NCI-H774 (cell line): ENCODE measurements at regions not wholly inside any gene's neighbourhood (a gene's known extent, or its start where the extent isn't known, plus 50 kb on each side); places are given as distances from the start of the nearest gene placed in this dataset.

Experiments used
- DNase-seq: peaks from one replicate; lab custom pipeline; 2025; lab: John Stamatoyannopoulos, UW

DNA sequence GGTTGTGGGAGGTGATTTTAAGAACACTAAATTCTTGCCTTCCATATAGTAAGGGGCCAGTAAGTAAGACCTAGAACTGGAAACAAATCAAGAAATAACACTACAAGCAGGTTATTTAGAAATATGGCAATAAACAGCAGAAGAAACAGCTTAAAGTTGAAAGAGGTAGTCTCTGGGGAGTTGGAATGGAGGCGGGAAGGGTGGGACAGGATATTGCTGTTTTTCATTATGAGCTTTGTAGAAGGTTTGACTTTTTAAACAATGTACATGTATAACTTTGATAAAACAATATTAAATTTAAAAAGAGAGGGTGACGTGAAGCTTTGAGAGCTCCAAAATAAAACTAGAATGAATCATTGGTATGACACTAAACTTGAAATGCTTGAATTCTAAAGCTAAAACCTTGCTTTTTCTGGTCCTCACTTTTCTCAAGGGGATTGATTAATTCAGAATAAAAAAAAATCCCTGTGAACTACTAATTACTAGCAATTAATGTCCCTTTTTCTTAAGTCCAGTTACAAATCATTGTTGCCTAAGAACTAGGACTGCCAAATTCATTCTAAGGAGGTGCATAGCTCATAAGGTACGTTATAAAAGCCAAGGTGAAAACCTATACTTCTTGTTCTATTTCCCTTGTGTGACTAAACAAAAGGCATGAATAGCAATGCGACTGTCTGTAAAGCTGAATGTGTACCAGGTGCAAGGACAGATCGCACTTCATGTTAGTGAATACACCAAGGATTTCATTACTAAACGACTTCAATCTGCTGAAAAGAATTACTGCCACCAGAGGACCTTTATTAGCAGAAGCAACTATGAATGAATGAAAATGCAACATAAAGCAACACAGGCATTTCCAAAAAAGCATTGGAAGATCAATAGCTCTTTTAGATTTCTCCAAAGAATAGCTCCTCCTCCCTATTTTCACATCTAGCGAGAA lies 177.5 kb downstream of the RBM43 start:
- peak; percentile 25 for DNase-seq

DNA sequence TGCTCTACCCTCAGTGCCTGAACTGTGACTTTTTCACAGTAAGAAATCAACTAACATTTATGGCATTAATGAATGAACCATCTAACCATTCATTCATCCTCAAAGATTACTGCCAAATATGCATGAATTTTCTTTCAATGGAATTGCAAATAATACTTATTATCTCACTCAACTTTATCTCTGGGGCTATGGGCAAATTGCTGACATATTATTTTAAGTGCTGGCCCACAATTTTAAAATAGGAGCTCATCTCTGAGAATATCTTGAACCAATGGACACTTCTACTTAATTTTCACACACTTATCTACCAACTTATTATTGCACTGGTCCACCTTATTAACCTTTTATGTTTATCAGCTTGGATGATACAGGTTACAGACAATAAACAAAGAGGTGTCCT lies 182.8 kb downstream of the RBM43 start:
- no peak for DNase-seq

DNA sequence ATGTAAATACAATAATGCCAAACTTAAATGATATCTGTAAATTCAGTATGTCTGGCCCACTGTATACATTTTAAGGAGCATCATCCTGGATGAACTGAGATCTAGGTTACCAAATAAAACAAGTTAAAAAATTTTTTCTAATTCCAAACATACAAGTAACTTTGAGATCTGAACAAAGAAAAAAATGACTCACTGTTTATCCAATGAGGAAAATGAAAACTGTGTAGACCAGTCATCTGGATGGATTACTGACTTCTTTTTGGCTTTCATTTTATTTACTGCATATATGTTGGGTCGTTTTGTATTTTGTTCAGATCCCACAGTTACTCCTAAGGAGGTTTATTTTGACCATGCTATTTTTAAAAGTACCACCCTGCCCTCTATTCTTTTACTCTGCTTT lies 189.8 kb downstream of the RBM43 start:
- DNase-seq: no peak

DNA sequence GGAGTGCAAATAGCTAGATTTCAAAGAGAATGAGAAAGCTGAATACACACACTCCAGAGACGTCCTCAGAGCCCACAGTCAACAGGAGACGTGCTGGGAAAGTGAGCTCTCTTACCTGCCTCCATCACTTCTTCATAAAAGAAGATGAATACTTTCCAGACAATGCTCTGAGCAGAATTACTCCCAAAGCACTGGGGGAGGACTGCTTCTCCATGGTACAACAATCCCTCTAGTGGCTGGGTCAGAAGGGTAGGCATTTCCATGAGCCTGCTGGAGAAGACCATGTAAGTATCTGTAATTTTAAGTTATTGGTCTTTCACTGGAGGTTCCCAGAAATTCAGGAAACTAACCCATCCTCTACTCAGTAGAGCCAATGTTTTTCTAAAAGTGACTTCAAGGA lies 190.3 kb downstream of the RBM43 start:
- no peak for DNase-seq

DNA sequence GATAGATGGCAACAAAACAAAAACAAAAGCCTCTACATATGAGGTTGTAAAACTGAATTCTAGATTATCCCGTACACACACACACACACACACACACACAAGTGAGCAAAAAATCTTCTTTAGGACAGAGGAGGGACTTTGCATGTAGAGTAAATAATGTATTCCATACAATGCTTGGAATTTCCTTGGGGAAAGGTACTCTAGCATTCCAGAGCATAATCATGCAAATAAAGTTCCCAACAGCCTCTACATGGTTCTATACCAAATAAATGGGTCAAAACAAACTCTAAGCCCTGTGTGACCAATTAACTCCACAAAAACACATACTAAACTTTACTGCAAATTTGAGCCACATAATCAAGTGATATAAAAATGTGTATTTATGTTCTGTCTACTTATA lies 191.4 kb downstream of the RBM43 start:
- DNase-seq: no peak

DNA sequence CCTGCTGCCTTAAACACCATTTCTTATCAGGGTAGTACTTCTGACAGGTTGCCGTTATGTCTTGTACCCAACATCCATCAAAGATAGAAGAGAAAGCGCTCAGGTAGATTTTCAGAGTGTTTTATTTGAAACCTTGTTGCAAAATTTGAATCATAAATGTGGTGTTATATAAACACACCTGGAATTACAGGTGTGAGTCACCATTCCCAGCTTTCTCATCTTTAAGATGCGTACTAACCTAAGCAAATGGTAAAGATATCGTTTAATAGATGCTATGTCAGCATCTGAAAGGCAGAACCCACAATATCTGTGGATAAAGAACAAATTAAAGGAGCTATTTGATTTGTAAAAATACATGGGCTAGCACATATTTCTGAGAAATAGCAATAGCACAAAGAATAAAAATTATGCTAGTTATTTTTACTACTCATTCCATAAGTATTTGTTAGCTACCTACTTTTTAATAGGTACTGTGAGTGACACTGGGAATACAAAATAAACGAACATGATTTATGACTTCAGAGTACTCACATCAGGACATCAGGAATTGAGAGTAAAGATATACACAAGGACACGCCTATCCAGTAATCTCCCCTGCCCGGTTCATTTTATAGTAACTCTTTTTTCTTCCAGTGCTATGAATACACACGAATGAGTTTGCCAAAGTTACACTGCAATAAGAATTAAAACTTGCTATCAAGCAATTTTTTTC lies 193.8 kb downstream of the RBM43 start:
- DNase-seq: no peak

DNA sequence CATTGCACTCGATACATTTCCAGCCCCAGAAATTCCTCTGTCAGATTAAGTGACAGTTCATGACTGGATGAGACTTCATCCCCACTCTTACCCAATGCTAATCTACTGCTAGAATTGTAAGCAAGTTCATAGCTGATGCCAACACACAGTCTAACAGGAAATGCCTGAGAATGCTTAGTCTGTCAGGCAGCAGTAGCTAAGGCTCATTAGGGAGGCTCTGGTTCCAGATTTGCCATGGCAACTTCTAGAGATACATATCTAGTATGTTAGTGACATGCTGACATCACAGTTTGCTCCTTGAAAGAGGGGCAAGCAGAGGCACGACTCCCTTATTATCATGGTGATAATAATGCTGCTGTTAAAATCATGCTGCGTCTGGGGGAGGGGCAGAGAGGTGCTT lies 198.4 kb downstream of the RBM43 start:
- DNase-seq: no peak

DNA sequence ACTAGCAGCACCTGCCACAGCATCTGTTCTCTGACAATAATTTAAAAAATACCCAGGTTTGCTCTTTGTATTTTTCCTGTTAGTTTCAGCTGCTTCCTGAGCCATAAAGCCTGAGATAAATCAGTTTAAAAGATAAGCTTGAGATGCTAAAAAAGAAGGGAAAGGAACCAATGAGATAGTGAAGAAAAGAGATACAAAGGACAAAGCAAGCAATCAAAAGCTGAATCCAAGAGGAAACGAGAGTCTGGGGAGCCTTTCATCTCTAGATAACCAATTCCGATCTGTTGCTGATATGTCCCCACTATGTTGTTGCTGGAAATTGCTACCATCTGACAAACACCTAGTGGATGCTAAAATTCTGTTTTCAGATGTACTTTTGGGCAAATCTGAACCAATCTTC lies 201.4 kb downstream of the RBM43 start:
- no peak for DNase-seq

DNA sequence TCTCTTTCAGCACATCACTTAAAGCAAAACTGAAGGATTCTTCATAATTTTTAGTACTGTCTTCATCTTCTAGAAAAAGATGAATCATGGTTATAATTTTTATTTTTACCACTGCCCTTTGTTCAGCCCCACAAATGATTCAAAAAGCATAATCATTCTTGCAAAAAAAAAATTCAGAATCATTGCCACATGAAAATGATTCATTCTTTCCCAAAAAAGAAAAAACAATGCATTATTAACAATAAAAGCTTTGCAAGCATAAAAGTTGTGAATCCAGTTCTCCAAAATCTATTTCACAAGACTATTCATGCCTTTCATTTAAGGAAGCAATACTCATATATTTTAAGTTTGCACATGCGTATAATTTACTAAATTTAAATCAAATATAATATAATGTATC lies 204.8 kb downstream of the RBM43 start:
- no peak for DNase-seq

DNA sequence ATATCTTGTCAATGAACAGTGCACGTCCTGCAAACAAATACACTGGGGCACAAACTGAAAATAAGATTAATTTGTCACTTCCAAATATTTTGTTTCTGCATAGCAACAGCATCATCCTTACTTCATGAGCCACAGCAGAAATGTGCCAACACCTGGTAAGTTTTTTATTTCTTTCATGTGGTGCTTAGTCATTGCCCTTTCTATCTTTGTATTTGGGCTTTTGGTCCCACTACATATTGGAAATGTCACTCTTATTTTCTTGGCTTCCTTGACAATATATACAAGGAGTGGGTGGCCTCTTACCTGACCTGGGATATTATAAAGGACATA lies 208.0 kb downstream of the RBM43 start:
- DNase-seq: no peak

DNA sequence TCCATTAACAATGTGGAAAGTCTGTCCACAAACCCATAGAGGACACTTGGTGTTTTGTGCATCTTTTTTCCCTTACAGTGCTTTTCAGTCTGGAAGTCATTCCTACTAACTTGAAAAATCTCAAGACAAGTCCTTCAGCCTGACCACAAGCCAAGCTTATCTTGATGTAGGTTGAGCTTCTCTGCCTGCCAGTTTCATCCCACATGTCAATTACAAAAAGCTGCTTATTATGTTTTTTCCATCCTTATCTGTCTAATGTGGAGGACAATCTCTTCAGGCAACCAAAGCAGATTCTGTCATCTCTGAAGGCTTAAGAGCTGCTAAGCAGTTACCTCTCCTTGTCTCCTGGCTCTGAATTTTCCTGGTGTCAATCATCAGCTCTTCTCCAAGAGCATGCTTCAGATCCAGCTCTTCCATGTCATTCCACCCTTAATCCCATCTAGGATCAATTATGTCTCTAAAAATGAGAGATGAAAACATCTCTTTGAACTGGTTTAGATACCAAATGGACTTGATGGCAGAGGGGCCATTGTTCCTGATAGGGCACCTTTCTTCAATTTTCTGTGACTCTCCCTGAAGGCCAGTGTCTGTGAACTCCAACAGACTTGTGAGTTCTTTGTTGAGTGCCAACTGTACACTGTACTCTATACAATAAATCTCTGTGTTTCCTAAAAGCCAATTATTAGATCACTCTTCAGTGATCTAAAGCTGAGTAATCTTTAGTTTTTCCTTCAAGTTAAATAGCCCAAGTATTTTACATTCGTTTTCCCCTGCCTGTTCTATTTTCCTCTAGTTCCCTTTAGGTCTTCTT lies 208.6 kb downstream of the RBM43 start:
- no peak for DNase-seq

DNA sequence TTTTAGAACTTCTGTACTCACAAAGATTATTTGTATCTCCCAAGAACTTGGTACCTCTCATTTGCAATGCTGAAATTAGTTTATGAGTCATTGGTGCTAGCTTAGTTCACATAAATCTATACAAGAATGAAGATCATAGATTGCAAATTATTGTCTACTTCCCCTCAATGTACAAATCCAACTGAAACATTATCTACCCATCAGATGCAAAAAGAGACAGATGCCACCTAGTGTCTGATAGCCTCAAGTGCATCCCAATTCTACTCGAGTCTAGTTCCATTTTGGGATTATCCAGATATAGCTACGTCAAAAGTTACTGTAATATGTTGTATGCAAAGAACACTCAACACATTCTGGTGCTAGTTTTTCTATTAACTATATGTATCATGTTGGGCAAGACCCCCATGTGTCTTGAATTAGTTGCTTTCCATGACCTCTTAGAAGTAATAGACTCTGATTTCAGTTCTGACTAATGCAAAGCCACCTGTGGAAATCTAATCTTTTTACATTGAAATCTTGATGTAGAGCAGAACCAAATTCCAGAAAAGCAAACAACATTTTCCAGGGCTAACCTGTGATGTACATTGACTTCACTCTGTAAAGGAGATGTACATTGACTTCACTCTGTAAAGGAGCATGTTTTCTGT lies 210.0 kb downstream of the RBM43 start:
- peak; percentile 3 for DNase-seq

DNA sequence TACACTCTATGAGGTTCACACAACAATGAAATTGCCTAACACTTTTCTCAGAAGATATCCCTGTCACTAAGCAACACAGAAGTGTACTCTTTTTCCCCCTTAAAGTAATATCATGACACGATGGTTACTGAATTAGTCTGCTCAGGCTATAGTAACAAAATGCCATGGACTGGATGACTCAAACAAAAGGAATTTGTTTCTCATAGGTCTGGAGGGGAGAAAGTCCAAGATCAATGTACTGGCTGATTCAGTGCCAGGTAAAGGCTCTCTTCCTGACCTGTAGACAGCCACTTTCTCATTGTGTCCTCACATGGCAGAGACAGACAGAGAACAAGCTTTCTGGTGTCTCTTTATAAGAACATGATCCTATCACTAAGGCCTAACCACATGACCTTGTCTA lies 211.9 kb downstream of the RBM43 start:
- no peak for DNase-seq

DNA sequence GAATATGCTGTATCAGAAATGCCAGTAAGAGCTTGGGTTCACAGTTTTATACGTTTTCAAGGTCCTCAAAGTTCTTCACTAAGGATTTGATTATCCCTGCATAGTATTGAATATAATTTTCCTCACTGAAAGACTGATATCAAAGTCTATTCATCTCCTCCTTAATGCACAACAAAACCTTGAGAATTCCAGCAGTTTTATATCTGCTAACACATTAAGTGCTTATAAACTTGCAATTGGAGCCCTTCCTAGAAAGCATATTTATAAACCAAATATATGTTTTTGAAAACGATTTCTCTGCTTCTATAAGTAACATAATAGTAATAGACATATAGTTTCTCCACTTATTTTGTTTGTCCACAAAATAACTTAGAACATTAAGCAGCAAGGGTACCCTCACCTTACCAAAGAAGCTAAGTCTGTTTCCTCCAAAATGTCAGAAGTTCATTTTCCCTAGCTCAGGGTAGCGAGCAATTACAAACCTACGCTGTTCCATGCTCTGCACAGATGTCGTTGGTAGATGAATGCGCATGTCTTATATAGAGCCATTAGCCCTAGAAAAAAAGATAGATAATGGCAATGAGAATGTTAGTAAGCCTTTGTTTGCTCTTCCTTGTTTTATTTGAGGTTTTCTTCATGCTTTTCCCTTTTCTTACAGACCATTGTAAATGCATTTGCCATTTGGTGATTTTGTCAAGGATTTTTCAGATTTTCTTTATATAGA lies 213.2 kb downstream of the RBM43 start:
- DNase-seq: no peak

DNA sequence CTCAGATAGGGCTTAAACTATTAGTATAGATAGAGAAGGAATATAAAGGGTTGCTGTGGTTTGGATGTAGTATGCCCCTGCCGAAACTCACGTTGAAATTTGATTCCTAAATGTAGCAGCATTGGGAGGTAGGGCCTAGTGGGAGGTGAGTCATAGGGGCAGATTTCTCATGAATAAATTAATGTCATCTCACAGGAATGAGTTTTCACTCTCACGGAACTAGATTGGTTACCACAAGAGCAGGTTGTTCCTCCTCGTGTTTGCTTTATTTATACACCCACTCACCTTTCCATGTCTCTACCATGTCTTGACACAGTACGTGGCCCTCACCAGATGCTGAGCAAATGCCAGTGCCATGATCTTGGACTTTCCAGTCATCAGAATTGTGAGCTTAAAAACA lies 218.2 kb downstream of the RBM43 start:
- no peak for DNase-seq

DNA sequence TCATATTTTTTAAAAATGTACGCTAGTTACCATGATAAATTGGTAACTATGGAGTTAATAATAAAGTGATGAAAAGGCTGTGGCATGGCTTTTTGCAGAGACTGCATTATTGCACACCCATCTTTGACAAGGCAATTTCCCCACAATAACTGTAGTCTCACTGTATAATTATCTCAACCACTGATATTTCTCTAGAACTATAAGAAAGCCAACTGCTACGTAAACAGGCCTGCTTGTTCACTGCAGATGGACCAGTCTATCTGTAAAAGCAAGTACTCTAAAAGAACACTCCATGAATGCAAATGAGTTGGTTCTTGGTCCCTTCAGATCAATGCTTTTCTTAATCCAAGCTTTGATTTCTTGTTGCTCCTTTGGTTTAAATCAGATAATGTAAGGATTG lies 218.7 kb downstream of the RBM43 start:
- no peak for DNase-seq

DNA sequence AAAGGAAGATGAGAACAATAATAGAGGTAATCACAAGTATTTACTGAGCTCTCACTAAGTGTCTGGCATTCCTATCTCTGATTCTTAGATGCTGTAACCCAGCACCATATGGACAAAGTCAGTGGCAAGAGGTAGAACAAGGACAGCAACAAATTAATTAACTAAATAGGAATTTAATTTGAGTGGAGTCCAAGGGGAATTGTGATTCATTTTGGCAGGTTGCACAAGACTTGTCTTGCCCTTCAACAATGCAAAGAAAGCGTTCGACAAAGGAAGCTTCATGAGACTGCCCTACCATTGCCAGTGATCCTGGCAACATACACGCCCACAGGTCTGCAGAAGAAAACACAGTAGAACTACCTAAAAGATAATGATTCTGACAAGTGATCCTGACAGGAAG lies 221.6 kb downstream of the RBM43 start:
- no peak for DNase-seq

DNA sequence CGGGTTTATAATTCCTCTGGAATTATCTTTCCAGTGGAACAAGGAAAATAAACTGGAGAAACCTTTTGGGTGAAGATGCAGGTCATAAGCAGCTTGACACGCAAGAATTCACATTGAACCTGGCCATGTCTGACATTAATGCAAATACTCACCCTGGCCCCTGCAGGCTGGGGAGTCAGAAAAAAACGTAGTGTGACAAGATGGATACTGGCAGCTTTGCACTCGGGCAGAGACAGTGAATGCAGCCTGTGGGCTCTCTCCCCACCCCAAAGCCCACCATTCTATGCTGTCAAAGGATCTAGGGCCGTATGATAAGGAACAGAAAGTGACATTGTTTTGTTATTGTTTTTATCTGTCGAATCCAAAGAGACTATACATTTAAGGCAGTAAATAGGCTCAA lies 223.1 kb downstream of the RBM43 start:
- DNase-seq: no peak

DNA sequence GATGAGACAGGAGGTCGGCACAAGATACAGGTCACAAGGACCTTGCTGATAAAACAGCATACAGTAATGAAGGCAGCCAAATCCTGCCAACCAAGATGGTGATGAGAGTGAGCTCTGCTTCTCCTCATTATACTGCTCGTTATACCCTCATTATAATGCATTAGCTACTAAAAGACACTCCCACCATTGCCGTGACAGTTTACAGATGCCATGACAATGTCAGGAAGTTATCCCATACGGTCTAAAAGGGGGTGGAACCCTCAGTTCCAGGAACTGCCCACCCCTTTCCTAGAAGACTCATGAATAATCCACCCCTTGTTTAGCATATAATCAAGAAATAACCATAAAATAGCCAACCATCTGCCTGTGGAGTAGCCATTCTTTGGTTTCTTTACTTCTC lies 224.2 kb downstream of the RBM43 start:
- DNase-seq: no peak

DNA sequence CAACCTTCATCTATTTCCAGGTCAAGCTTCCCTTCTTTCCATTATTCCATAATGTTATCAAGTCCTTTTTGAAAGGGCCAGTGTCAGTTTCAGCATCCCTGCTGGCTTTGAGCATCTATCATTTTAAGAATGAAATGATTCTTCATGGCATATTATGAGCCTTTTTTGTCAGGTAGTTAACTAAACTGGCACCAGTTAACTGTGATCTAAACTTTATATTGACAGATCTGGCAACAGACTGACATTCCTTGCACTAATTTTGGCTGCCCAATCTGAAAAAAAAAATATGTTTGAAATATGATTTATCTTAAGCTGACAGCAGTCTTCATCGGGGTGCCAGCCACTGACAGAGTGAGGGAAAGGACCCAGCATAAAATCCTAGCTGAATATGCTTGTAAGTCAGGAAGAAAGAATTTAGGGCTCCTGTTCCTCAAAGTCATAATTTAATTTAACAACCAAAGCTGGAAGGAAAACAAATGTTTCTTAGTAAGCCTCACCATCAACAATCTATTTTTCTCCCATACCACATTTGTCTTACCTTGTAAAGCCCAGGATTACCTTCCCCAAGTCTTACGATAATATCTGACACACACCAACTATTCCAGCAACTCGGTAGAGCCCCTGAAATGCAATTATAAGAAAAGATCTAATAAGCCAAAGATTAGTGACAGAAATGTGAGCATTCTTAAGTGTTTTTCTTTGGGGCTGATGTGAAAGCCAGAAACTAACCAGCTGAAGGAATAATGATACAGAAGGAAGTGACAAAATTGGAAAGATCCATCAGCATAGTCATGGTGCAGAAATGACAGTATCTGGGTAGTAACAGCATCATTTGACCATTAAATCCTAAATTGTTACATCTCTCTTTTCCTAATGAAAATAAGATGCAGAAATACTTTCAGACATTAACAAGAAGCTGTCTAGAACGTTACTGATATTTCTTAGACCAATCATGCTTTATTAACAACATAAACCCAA lies 228.1 kb downstream of the RBM43 start:
- no peak for DNase-seq
